NCI-H1417 treated with DMSO at 0.1 percent for 48 hours (cell line): ENCODE measurements at regions not wholly inside any gene's neighbourhood (a gene's known extent, or its start where the extent isn't known, plus 50 kb on each side); places are given as distances from the start of the nearest gene placed in this dataset.
"Not testable (repeated sequence)": the region's sequence is repeated elsewhere in the genome, so short reads cannot be mapped to it uniquely, and the experiment has no call there.

Experiments
- DNase-seq: peaks from one replicate; lab custom pipeline; 2025; lab: John Stamatoyannopoulos, UW

GRCh38 chr4:138798404-138798803 is 217.2 kb upstream of the NOCT start:
- no peak for DNase-seq

GRCh38 chr4:138797646-138798045 is 217.9 kb upstream of the NOCT start:
- no peak for DNase-seq

- DNase-seq = no peak
Measured at GRCh38 chr4:138796761-138797160, 218.8 kb upstream of the NOCT start.

DNA sequence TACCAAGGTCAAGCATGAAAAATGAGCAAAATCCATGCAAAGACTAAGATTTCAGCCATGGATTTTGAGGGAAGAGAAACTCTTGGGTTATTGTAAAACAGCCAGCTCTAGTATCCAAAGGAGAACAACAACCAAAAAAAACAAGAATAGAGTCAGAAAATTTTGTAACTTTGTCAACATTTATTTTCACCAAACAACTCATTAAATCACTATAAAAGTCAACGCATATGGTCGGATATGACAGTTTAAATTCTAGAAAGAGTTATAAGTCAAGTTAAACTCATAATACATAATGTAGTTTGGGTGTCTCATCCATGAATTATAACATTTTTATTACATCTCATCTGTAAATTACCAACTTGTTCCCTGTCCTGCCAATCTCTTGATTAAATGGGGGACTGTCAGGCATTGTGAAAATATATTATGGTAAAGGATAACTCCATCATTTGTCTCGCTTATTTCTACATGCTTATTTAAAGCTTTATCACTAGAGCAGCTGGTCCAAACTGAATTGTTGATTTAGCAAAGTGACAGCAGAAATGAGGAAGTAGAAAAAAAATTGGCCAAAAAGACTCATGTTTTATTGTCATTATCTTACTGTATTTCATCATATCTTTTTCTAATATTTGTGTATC is 224.8 kb upstream of the NOCT start:
- no peak for DNase-seq

DNA sequence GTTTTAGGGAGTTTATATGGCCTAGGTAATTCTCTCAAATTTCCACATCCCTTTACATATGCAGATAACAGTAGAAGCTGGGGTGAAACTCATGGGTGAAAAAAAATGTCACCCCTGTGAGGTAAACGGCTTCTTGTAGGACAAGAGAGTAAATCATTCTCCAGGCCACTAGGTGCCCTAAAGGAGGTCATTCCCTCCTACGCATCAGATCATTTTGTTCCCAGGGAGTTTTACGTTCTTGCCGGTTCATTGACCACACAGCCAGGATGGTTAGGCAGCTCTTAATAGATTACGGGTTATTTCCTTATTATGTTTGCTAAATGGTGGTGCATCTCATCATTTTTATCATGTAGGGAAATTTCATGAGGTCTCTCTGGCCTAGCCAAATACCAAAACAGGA is 225.8 kb upstream of the NOCT start:
- no peak for DNase-seq

GRCh38 chr4:138788857-138789256 is 226.7 kb upstream of the NOCT start:
- no peak for DNase-seq

DNA sequence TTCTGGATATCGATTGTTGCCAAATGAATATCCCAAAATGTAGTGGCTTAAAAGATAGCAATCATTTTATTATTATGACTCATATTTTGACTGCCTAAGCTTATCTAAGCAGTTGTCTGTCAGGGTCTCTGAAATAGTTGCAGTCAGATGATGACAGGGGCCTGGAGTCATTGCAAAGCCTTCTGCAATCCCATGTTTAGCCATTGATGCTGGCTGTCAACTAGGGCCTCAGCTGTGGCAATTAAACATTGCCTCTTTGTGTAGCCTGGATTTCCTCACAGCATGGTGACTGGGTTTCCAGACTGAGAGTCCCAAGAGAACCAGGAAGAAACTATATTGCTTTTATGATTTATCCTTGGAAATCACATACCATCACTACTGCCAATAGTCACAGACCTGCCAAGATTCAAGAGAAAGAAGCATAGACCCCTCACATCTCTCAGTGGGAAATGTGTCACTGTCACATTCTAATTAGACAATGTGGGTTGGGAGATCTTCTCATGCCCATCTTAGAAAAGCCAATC is 227.3 kb upstream of the NOCT start:
- DNase-seq = no peak

DNA sequence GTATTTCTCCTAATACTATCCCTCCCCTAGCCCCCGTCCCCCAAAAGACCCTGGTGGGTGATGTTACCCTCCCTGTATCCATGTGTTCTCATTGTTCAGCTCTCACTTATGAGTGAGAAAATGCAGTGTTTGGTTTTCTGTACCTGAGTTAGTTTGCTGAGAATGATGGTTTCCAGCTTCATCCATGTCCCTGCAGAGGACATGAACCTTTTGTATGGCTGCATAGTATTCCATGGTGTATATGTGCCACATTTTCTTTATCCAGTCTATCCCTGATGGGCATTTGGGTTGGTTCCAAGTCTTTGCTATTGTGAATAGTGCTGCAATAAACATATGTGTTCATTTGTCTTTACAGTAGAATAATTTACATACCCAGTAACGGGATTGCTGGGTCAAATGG is 235.8 kb upstream of the NOCT start:
- DNase-seq = not testable (repeated sequence)

GRCh38 chr4:138775890-138776289 is 239.7 kb upstream of the NOCT start:
- no peak for DNase-seq

DNA sequence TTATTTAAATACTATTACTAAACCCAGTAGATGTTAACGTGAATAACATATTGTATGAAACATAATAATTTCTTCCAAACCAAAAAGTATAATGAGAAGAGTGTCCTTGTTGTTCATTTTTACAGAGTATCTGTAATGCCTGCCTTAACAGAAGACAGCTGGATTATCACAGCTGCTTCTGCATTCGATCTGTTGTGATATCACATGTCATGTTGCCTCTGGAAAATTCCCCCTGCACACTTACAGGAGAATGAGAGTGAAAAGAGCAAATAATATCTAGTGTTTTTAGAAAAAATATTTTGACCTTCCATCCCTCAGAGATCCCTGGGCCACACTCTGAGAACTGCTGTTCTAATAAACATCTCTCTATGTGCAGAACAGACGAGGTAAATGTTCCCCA is 240.1 kb upstream of the NOCT start:
- DNase-seq = no peak

- no peak for DNase-seq
Measured at GRCh38 chr4:138774940-138775339, 240.6 kb upstream of the NOCT start.

GRCh38 chr4:138774125-138774524 is 241.5 kb upstream of the NOCT start:
- not testable (repeated sequence) for DNase-seq

DNA sequence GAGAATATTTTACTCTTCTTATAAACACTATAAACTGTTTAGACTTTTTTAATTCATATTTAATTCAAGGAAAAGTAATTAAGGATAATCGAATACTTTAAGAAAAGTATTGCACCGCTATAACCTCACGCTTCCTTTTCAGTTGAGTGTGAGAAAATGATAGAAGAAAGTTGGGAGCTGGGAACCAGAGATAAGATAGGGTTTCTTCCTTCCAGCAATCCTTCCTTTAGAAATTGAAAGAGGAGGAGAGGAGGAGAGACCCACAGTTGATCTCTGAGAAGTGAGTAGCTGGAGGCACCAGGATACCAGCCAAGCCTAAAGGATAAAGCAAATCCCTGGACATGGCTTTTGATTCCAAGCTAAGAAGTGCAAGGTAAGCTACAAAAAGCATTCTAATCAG is 242.3 kb upstream of the NOCT start:
- no peak for DNase-seq

GRCh38 chr4:138772366-138772765 is 243.2 kb upstream of the NOCT start:
- no peak for DNase-seq

DNA sequence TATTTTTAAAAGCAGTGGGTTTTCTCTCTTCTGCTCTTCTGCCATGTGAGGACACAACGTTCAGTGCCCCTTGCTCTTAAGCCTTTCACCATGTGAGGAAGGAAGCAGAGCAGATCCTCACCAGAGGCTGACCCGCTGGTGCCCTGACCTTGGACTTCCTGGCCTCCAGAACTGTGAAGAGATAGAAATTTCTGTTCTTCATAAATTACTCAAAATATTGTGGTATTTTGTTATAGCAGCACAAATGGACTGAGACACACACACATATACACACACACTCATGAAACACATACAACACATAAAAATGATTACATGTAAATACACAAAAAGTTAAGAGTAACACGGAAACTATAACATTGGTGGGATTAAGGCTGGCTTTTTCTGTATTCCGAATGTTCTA is 244.8 kb upstream of the NOCT start:
- no peak for DNase-seq

- no peak for DNase-seq
Measured at GRCh38 chr4:138766332-138766731, 249.2 kb upstream of the NOCT start.

DNA sequence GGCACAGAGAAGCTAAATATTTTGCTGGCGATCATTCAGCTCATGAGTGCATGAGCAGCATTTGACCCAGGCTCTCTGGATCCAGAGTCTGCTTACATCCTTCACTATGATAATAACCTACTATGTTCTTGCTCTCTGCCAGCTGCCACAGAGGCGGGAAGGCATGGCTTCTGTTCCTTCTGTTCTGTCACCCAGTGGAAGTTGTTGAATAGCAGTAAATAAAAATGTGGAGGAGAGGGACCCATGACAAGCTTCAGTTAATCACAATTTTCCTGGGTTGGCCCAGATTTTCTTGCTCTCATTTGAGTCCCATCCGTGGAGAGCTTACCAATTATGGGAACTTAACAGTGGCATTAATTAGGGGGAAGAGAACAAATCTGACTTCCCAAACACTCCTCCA is 250.1 kb upstream of the NOCT start:
- DNase-seq = no peak

DNA sequence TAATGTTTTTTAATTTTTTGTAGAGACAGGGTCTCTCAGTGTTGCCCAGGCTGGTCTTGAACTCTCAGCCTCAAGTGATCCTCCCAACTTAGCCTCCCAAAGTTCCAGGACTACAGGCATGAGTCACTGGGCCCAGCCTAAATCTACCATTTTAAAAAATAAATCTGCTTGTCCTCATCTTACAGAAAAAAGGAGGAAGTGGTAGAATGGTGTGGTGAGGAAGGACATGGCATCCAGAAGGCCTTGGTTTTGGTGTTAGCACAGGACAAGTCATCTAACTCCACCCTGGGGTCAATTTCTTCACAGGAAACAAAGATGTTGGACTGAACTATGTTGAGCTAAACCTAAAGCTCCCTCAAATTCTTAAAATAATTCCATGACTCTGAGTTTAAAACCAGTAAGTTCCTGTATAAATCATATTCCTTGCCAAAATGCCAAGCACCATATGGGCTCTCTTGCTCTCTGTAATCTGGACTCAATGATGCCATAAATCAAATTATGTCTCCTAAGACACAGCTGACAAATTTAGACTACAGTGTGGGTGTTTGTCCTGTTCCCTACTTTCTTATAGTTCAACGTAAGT is 253.9 kb upstream of the NOCT start:
- no peak for DNase-seq

- no peak for DNase-seq
Measured at GRCh38 chr4:138759554-138759902, 256.1 kb upstream of the NOCT start.

DNA sequence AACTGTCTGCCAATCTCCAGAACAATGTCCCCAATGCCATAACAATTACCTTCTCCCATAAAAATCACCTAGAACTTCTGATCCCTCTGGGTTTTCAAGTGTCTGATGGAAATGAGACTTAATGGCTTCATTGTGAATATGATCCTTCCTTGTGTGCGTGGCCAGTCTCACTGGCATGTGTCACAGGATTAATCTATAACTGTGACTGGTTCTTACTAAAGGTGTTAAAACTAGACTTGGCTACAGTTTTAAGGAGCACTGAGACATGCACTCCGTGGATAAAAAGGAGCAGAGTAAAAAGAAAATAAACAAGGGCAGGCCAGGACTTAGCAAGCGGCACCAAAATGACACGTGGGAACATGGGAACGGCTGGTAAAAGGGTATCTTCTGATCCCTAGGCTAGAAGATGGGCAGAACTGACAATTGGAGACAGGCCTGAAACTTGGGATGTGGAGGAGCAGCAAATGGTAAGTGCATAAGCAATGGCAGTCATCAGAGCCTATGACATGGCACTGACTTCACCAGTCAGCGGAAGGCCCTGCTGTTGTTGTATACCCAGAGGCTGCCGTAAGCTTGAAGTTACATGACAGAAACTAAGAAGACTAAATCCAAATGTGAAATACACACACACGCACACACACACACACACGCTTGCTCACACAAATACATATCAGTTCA is 256.6 kb upstream of the NOCT start:
- no peak for DNase-seq

GRCh38 chr4:138758196-138758595 is 257.4 kb upstream of the NOCT start:
- no peak for DNase-seq

DNA sequence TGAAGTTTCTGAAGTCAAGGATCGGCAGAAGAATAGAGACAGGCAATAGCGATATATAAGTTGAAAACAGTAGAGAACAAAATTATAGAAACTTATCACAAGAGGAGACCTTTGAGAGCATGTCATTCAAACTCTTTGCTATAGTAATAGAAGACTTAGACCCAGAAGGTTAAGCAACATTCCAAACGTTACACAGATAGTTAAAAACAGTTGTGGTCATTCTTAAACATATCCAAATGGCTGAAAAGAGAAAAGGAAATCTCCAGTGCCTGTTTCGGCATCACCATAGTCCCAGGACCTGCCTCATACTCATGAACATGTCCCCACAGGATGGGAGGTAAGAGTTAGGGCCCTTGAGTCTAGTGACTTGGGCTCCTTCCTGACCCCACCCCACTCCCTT is 258.1 kb upstream of the NOCT start:
- no peak for DNase-seq

DNA sequence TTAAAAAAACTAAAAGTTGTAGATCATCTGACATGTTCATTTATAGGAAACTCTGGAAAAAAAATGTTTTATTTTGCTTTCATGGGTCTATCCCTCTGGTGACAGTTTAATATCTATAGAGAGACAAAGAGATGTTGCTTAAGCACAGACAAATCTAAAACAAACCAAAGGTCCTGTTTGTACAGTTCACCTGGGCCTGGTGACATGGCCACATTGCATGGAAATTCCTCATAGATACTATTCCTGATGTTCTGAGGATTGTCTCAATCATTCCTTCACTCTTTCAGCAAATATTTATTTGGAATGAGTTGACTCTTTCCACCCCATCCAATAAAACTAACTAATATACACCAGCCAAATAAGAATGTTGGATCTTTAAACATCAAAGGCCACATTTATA is 259.1 kb upstream of the NOCT start:
- DNase-seq = no peak

- DNase-seq = no peak
Measured at GRCh38 chr4:138751309-138751708, 264.3 kb upstream of the NOCT start.
